CD4-positive, alpha-beta T cell treated with Interleukin-15 for 4 hours (primary cell): ENCODE measurements at regions not wholly inside any gene's neighbourhood (a gene's known extent, or its start where the extent isn't known, plus 50 kb on each side); places are given as distances from the start of the nearest gene placed in this dataset.
"Not testable (repeated sequence)": the region's sequence is repeated elsewhere in the genome, so short reads cannot be mapped to it uniquely, and the experiment has no call there.

Source experiments
- DNase-seq: peaks from one replicate; pipeline ENCODE4 v3.0.0-alpha.2; 2020; ENCODE audit warnings: low spot score

DNA sequence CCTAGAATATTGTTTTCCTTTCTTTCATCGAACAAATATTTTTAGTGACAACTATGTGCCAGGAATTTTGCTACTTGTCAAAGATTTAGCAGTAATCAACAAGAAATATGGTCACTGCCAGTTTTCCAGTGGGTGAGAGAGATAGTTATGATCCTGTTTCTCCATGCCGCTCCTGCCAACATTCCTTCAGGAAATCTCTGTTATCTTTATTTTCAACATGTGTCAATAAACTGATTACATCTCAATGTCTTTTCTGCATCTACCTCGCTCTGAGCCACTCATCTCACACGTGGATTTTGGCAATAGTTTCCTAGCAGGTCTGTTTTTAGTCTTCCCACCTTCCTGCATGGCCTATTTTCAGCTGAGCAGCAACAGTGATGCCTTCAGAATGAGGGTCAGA lies 650.0 kb upstream of the STXBP6 start:
- DNase-seq, result no peak

DNA sequence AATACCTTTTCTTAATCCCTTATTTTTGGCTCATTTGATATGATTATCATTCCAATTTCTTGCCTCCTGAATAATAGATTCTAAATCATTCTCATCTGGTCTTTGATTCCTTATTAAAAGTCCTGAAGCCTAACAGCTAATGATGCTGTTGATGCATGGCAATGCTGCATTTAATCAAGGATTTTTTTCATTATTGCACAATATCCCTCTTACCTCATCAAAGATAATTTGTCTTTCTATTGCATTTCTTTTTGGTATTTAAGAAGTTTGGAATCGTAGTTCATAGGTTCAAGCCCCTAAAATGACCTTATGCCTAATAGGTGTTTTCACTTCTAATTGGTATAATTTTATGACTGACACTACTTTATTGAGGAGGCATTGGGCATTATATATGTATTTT lies 648.2 kb upstream of the STXBP6 start:
- DNase-seq, result no peak

DNA sequence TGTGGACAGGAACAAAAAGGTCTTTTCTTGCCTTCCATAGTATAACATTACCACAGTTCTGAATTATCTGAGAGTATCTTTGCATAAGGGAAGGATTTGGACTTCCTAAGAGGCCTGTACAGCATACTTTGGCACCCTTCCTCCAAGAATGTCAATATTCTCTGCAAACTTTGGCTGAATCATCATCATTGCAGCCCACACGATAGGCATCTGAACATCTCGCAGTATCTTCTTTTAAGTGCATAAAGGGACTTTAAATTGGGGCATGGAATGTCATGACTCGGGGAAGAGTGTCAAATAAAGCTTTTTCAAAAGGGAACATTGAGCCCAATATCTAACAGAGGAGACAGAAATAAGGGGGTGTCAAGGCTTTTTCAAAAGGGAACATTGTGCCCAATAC lies 646.2 kb upstream of the STXBP6 start:
- DNase-seq, result no peak

DNA sequence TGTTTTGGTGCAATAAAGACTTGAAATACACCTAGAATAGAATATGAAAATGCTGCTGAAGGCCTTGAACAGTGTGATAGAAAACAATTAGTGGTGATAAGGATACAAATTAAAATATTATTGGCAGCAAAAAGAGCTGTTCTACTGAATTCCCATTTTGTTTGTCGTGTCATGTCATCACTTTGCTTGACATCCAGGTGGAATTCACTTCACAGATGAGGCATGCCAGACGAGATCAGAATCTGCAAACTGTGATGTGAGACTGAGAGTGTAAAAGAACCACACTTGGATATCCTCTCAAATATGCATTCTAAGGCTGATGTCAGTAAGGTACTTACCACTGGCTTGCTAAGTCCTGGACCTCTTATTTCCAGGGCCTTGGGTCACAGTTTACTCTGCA lies 635.1 kb upstream of the STXBP6 start:
- no peak for DNase-seq

DNA sequence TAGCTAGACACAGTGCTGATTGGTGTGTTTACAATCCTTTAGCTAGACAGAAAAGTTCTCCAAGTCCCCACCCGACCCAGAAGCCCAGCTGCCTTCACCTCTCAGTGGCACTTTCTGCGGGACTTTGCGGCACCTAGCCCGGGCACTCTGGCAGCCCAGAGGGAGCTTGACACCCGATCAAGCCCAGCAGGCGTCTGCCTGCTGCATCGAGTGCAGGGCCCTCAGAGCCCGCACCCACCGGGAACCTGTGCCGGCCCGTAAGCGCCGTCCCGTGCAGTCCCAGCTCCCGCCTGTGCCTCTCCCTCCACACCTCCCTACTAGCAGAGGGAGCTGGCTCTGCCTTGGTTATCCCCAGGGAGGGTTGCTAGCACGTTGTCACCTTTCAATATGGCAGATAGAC lies 631.0 kb upstream of the STXBP6 start:
- no peak for DNase-seq

DNA sequence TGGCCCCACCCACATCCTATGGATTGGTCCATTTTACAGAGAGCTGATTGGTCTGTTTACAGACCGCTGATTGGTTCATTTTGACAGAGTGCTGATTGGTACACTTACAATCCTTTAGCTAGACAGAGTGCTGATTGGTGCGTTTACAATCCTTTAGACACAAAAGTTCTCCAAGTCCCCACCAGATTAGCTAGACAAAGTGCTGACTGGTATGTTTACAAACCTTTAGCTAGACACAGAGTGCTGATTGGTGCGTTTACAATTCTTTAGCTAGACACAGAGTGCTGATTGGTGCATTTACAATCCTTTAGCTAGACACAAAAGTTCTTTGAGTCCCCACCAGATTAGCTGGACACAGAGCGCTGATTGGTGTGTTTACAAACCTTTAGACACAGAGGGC lies 630.6 kb upstream of the STXBP6 start:
- not testable (repeated sequence) for DNase-seq

DNA sequence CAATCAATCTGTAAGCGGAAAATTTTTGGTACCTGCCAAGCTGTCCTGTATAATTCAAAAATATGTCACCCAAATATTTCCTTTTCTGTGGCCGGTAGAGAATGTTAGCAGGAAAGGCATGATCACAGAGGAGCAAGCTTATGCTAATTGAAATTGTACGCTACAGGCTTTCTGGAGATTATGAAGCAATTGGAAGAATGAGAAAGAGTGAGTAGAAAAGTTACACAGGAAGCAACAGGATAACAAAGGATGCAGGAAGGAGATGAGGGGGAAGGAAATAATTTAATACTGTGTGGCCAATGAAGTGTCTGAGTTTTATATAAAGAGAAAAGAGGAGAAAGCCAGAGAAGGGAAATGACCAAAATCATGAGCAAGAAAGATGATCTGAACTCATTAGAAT lies 627.2 kb upstream of the STXBP6 start:
- DNase-seq, result no peak

DNA sequence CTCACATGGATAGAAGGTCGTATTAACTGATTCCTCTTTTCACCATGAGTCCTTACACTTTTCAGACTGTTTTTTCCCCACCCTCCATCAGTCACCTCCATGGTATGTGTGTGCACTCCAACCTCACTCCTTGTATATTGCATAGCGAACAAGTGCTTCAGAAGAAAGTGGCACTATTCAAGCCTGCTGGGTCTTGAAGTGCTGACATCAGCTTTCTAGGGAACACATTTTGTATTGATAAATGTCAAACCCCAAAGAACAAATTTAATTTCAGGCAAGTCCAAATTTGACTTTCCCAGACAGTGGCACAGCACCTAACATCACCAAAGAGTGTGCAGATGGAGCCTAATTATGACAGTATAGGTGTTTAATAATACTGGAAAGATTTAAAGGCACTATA lies 617.4 kb upstream of the STXBP6 start:
- DNase-seq, result no peak

DNA sequence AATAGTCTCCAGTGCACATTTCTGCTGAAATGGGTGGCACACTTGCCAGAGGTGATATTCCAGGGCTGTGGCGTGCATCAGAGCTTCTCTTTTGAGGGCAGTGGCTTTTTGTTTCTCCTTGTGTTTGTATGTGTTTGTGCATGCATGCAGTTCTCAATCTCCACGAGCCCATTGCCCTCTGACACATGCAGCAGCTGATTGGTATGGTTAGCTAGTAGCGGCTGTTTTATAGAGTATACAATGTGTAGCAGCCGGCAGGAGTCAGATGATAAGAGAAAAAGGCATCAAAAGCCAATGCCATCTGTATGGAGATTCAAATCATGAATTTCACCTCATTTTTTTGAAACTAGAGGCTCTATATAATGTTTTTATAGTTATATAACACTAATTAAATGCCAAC lies 616.9 kb upstream of the STXBP6 start:
- DNase-seq, result no peak

DNA sequence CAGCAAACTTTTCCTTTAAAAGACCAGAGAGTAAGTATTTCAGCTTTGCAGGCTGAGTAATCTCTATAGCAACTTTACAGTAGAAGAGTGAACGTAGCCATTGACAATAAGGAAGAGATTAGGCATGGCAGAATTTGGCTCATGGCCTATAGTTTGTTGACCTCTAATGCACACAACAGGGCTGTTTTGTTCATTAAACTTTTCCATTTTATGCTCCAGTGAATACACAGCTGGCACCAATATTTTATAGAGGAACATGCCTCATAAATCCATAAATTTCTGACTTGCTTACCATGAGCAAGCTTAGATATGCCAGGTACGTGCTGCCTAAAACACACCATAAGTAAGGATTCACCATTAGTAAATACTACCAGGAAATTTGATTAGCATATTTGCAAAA lies 609.0 kb upstream of the STXBP6 start:
- DNase-seq, result no peak

DNA sequence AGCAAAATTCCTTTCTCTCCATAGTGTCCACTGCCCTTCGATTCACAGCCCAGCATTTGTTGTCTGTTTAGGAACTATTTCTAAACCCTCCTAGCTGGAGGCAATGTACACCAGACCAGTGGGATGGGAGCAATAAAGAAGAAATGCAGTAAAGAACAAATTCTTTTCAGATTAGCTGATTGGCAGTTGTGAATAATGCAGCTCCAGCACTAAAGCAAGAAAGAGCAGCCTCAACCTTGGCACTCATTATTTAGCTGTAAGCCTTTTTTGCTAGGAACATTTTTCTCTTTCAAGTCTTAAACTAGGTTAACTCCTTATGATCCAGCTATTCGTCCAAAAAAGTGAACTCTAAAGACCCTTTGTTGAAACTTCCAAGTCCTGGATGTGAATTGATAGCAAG lies 580.5 kb upstream of the STXBP6 start:
- DNase-seq, result no peak

DNA sequence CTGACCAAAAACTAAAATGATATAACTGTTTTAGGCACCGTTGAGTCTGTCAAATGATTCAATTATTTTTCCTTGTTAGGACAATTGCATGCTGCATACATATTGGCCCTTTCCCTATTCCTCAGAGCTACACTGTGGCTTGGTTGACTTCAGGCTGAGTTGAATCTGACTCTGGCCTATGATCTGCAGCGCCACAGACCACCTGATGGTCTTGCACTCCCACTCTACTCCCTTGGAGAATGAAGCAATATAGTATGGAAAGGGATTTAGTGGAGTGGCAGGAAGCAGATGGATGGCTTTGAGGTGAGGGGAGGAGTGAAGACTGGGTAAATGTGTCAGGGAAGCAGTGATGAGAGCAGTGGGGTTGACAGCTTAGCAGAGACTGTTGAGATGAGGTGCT lies 579.0 kb upstream of the STXBP6 start:
- DNase-seq, result no peak

DNA sequence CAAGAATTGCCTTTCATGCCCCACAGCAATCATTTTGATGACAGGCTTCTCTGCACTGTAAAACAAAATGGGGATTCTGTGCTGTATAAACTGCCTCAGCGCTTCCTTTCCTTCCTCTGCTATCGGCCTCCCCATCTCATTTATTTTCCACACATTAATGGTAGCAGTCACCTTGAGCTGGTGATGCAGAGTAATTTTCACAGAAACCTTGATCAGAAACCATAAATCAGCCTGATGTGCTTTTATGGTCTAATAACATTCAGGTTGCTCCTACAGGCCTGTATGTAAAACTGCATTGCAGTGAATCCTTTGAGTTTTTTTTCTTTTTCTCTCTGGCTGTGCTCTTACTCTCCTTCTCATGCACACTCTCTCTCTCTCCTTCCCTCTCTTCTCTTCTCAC lies 578.4 kb upstream of the STXBP6 start:
- no peak for DNase-seq

DNA sequence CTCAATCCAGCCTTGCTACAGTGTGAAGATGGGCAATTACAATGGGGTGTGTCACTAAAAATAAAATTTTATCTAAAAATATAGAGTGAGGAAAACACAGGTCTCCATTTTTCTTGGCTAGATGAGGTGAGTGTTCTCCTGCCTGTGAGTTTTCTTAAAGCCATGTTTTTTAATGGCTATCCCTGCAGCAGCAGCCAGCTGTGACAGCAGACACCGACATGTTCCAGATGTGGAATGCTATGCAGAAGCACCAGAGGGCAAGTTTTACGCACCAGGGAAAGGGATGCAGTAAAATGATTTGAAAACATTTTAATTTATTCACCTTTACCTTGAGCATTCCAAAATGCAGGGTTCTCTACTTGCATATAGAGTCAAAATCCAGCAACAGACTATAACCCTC lies 577.0 kb upstream of the STXBP6 start:
- no peak for DNase-seq

DNA sequence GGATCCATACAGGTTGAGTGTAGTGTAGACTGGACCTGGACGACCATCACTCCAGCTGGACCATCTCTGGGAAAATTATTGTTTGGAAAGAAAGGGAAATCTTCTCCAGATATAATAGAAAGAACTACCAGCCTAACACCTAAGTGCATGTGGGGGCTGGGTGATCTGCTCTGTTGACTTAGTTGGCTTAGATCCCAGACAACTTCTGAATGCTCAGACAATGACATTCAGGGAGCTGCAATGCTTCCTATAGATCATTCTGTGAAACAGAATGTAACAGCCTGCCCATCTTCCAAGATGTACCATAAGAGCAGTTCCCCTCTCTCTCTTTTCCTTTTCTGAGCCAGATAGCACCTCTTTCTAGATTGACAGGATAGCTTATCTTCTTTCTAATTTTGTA lies 572.8 kb upstream of the STXBP6 start:
- no peak for DNase-seq

DNA sequence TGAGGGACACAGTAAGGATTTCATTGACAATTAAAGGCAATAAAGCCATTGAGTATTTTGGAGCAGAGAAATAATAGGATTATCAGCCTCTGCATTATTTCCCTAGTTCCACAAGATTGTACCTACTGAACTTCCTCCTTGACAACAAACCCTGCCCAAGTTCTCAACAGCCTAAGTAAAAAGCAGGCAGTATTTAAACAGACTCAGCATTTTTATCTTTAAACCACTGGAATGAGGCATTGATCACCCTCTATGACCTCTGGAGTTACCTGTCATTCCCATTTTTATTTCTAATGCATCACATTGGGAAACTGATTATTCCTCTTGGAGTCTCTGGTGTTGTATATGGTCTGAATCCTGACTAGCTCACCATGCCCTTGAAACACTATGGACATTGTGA lies 570.6 kb upstream of the STXBP6 start:
- DNase-seq, result no peak

DNA sequence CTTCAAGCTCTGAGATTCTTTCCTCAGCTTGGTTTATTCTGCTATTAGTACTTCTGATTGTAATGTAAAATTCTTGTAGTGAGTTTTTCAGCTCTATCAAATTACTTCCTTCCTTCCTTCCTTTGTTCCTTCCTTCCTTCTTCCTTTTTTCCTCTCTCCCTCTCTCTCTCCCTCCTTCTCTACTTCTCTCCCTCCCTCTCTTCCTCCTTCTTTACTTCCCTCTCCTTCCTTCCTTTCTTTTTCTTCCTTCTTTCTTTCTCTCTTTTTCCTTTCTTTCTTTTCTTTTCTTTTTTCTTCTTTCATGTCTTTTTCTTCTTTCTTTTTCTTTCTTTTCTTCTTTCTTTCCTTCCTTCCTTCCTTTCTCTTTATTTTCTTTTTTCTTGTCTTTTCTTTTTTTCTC lies 565.2 kb upstream of the STXBP6 start:
- DNase-seq, result no peak

DNA sequence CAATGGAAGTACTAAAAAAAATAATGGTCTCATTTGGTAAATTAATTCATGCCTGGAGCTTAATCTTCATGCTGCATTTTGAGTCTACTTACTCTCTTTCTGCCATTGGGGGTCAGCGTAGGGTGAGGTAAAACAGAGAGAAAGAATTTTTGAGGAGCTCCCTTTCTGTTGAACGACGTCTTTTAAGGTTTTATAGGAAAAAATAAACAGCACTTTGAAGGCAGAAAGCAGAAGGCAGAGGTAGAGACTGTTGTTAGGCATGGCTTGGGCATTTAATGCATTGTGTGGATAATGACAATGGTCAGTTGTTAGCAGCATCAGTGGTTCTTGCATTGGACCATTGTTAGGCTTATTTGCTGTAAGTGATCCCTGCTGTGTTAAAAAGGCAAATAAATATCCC lies 557.2 kb upstream of the STXBP6 start:
- DNase-seq, result no peak

DNA sequence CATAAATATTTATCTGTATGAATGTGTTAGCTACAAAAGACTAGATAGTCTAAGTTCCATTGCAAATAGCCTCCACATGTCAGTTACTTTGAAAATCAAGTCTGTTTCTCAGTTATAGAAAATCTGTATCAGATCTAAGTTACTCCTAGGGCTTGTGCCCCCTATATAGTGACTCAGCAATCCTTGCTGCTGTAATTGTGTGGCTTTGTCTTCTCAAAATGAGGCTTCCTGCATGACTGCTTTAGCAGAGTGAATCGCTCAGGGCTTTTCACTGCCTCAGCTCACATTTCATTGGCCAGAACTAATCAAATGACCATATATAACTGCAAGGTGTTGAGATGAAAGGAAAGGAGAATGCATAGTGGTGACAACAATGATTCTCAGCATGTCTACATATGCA lies 552.2 kb upstream of the STXBP6 start:
- DNase-seq, result no peak

DNA sequence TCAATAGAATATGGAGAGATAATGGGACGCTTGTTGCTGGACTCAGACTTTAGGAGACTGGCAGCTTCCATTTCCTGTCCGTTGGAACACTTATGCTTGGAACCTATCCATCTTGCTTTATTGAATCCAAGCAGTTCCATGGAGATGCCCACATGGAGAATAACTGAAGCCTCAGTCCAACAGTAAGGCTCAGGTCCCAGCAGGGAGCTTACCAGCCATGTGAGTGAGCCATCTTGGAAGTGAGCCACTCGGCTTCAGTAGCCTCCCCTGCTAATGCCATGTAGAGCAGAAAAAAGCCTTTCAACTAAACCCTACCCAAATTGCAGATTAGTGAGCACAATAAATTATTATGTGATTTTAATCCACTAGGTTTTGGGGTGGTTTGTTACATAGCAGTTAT lies 538.8 kb upstream of the STXBP6 start:
- DNase-seq, result no peak

DNA sequence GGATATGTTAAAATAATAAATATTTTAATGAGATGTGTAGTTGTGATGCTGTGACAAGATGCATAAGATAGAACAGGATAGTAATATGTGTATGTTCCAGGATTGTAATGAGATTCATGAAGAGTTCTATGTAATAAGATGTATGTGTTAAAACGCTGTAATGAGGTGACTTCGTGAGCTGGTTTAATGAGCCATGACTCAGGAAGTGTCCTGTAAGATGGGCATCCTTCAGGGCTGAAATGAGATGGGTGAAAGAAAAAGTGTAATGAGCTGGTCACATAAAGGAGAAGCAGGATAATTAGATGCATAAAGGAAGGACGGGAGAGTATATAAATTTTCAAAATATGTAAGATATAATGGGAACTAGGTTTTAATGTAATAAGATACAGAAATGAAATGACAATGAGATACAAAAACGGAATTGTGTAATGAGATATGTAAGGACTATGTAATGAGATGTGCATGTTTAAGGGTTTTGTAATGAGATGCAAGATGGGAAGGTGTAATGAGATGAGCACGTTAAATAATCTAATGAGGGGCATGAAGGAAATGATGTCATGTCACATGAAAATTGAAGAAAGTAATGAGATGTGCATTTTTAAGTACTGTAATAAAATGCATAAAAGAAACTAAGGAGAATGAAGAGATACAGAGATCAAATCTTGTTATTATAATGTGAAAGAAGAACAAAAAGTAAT lies 524.8 kb upstream of the STXBP6 start:
- DNase-seq, result no peak

DNA sequence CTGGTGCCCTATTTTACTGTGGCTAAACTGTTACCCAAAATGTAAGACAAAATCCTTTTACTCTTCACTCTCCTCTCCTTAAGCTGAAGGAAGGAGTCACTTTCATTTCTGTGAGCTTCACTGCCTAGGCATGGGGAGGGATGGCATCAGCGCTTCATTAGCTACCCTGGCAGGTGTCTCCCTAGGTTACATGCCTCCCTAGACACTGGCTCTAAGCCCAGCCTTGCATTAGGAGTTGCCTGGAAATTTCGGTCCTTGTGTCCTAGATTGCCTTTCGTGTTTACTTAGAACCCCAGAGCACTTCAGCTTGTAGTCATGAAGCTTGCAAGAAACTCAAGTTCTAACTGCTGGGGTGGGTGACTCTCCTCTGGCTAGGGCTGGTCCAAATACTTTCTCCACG lies 520.5 kb upstream of the STXBP6 start:
- DNase-seq, result no peak

DNA sequence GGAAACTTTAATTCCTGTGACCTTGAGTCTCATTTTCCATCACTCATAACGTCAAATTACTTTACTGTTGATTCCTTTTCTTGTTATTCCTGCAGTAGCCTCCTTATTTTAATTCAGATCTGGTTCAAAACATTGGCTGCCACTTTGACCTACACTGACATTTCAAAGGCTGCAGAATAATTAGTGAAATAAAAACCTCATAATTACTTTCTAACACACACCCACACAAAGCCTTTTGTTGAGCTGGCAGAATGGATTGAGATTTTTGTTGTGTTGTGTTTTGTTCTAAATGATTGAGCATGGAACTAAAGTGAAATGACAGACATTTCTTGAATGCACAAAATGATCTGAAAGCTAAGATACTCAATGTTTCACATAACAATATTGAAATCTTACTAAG lies 507.5 kb upstream of the STXBP6 start:
- no peak for DNase-seq

DNA sequence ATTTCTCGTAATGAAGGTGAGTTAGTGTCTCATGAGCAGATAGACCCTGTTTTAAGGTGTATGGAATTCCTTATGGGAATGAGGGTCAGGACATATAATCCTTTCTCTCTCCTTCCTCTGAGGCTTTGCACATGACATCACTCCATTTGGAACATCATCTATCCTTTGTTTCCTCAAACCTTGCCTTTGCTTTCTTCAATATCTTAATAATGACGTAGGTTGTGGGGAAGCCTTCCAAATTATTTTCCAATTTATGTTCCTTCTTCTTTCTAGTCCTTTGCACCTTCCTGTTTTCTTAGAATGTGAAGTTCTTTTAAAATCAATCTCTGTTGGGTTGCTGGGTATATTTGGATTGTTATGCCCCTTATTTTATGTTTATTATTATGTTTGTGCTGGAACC lies 502.9 kb upstream of the STXBP6 start:
- DNase-seq, result no peak

DNA sequence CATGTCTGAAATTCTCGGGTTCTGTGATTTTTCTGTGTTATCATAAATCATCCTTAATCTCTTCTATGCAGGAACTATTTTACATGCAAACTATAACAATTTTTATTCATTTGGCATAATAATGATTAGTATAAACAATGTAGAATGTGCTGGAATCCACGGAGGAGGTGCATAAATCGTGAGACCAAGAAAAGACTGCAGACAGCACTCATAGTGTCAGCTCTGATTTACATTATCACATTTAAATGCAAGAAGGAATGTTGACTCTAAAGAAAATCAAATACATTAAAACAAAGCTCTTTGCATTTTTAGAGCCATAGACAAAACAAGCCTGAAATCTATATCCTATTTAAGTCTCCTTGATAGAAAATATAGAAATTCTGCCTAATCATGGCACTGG lies 501.7 kb upstream of the STXBP6 start:
- DNase-seq, result no peak
